Activated naive CD4-positive, alpha-beta T cell treated with anti-CD3 and anti-CD28 coated beads, Interleukin-2, amount 50 U/mL, for 16 hours (primary cell): ENCODE measurements at regions not wholly inside any gene's neighbourhood (a gene's known extent, or its start where the extent isn't known, plus 50 kb on each side); places are given as distances from the start of the nearest gene placed in this dataset.

Experiments used
- DNase-seq: peaks from one replicate; pipeline ENCODE4 v3.0.0-alpha.2; 2020

- no peak for DNase-seq
Observed at GRCh38 chr5:98403131-98403530, 370.3 kb upstream of the RGMB start.

DNA sequence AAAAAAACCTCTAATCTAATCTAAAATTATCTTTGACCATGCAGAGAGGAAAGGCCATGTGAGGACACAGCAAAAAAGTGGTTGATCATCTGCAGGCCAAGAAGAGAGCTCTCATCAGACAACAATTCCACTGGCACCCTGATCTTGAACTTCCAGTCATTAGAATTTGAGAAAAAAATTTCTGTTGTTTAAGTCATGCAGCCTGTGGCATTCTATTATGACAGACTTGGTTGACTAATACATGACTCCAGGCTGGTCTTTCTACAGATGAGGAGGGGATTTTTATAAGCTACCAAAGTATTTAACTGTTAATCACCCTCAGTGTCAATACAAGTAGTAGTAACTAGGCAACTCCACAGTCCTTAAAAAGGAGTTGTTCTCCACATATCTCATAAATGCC, 358.5 kb upstream of the RGMB start:
- no peak for DNase-seq

GRCh38 chr5:98415663-98416062, 357.8 kb upstream of the RGMB start:
- DNase-seq: no peak

- no peak for DNase-seq
Observed at GRCh38 chr5:98416541-98416940, 356.9 kb upstream of the RGMB start.

DNA sequence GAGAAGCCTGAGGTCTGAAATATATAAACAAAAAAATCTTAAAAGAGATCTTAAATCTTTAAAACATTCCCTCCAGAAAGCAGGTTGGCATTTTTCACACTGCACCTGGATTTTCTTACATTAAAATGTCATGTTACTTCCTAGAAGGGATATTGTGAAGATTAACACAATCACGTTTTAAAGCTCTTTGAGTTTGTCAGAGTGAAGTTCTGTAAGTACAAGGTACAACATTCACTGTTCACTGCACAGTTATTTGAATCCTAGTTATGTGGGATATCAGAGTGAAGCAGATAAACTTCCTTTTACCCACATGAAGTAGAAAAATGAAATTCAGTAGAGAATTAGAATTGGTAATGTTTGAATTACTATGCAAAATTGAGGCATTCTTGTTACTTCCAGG, 353.6 kb upstream of the RGMB start:
- no peak for DNase-seq

GRCh38 chr5:98424681-98425450, 348.6 kb upstream of the RGMB start:
- DNase-seq: no peak

- no peak for DNase-seq
Observed at GRCh38 chr5:98425640-98426039, 347.8 kb upstream of the RGMB start.

DNA sequence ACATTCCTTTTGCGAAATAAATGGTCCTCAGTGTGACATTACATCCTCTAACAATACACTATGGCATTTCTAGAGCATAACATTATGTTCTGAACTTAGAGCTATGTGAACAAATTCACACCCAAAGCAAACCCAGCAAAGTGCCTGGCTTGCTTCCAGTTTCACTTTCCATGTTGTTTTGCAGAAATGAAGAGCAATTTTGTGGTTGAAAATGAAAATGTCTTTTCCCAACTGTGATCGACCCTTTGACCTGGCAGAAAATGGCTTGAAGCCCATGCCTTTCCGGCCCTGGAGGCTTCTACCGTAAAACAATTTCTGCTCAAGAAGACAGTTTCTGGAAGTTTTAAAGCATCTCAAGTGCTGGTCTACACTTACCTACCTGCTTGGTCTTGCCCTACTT, 344.7 kb upstream of the RGMB start:
- DNase-seq: no peak

DNA sequence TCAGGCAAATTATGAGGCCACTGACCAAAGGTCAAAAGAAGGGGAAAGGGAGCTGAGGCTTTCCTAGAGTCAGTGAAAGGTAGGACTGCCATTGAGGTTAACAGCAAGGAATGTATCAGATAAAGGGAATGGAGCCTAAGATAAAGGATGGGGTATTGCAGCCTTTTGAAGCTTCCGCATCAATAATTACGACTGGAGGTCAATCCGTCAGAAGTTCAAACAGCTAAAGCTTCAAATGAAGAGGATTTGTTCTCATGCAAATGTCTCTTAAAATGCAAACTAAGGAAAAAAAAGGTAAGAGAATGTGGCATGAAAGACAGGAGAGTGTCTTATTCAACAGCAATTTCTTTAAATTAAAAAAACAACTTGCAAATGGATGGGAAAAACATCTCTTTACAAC, 341.1 kb upstream of the RGMB start:
- no peak for DNase-seq

DNA sequence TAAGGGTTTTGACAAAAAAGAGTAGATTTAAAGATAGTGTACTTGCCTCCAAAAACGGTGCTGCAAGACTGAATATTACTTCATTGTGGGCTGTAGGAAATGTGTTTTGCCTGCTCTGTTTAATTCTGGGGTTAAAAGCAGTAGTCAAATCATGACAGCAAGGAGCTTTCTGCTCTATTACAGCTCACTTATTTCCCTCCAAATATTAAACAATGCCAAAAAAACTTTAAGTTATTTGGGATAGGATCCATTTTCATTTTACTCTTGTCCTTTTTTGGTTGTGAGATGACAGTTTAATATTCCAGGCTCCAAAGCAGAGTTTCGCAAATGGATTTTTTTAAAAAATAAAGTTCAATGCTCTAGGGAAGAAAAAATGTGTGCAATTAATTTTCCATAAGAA, 340.4 kb upstream of the RGMB start:
- no peak for DNase-seq

DNA sequence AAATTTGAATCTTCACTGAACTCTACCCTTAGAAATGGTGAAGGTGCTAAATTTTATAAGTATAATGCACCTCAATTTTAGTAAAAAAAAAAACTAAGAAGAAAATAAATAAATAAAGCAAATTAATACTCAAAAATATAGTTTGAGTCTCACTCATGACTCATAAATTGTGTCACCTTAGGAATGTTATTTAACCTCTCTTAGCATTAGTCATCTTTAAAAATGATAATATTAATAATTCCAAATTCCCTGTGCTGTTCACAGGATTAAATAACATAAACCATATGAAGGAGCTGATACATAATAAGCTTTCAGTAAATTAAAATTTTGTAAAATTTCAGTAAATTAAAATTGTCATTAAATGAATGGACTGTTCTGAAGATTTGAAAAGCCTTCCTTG, 339.8 kb upstream of the RGMB start:
- no peak for DNase-seq

DNA sequence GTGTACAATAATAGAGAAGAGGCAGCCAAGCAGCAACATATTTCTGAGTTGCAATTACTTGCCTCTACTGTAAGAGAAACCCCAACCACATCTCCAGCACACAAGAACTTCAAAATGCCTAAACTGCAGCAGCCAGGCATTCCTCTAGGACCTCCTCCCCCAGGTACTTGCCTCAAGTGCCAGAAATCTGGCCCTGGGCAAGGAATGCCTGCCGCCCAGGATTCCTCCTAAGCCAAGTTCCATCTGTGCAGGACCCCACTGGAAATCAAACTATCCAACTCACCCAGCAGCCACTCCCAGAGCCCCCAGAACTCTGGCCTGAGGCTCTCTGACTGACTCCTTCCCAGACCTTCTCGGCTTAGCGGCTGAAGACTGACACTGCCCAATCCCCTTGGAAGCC, 336.8 kb upstream of the RGMB start:
- no peak for DNase-seq

DNA sequence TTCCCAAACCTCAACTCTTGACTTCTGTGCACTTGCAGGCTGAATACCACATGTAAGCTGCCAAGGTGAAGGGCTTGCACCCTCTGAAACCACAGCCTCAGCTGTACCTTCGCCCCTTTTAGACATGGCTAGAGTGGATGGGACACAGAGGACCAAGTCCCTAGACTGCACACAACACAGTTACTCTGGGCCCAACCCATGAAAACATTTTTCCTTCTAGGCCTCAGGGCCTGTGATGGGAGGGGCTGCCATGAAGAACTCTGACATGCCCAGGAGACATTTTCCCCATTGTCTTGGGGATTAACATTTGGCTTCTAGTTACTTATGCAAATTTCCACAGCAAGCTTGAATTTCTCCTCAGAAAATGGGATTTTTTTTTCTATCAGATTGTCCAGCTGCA, 331.0 kb upstream of the RGMB start:
- no peak for DNase-seq

DNA sequence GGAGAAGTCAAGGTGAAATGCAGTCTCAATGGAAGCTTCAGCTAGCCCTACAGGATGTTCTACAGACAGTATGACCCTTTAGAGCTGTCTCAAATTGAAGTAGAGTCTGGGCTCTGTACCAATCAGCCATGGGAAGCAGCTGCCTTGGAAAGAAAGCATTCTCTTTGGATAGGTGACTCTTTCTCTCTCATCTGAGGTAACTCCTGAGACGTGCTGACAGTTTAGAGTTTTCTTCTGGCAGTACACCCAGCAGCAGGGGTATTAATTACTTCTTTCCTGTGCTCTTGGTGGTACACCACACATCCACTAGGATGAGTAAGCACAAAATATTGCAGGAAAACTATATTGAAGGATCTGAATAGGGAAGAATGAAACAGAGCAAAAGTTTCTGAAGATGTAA, 329.6 kb upstream of the RGMB start:
- no peak for DNase-seq

DNA sequence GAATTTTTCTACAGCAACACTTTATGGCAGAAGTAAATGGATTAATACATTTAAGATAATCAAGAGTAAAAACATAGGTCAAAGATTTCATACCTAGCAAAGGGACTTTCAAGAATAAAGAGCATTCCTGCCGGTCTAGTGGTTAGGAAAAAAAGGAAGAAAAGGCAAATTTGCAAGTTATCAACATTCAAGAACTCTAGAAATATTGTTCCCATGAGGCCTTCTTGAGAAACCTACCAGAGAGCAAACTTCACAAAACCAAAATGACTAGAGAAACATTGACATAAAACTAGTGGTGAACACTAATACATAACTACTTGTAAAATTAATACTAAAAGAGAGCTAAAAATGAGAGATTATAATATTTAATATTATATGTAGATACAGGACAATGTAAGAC, 320.2 kb upstream of the RGMB start:
- no peak for DNase-seq

DNA sequence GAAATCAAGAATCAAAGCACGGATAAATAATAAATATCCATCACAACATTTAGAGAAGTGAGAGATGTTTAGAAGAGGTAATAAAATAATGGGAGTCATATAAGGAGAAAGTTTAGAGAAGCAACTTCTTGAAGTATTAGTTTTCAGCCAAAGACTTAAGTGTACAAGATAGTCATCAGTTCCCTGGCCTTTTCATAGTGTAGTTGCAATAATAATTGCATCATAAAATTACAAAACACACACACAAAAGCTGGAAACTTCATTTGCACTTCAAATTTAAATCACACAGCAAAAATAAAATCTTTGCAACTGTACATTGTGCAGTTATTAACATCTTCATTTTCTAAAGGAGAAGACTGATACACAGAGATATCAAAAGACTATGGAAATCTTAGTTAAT, 319.1 kb upstream of the RGMB start:
- DNase-seq: no peak

GRCh38 chr5:98454904-98455303, 318.6 kb upstream of the RGMB start:
- no peak for DNase-seq

DNA sequence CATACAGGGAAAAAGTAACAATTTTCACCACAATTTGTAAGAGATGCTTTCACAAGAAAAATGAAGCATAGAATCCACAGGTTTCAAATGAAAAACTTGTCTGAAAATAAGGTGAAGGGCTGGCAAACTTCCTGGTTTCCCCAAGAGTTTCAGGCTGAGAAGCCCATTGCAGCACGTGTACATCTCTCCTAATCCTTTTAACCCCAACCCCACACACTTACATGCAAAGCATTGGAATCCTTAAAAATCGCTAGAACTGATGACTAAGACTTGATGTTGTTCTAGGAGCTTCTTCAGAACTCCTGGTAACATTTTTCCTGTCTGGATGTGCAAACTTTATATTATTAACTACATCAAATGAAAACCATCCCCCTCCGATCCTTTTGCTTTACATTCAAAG, 317.8 kb upstream of the RGMB start:
- no peak for DNase-seq

GRCh38 chr5:98458004-98458403, 315.5 kb upstream of the RGMB start:
- no peak for DNase-seq

DNA sequence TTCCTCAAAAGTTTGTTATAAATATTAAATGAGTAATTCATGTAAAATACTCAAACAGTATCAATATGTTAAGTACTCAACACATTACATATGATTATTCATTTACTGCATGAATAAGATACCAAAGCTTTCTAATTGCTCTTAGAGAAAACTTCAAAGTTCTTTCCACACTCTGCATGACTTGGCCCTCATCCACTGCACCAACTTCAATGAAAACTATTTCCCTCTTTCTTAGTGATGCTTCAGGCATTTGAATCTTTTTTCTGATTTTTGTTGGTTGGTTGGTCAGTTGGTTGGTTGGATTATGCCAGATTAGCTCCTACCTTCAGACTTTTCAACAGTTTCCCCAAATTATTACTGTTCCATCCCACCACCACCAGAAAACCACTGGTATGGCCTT, 314.7 kb upstream of the RGMB start:
- no peak for DNase-seq

DNA sequence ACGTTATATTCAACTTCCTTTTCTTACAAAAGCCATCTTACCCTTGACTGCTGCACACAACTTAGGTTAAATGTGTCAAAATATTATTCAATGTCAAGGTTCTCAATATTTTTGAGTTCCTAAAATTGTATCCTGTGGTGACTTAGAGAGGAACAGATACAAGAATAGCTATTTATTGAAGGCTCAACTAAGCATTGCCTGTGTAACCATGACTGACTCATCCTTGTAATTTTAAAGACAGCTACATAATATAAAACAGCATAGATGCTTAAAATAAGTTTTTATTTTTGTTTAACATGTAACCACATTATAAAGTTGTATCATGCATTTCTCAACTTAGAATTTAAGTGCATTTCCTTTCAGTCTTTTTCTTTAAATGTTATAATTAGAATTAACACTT, 312.9 kb upstream of the RGMB start:
- no peak for DNase-seq

GRCh38 chr5:98461485-98461884, 312.0 kb upstream of the RGMB start:
- DNase-seq: no peak

DNA sequence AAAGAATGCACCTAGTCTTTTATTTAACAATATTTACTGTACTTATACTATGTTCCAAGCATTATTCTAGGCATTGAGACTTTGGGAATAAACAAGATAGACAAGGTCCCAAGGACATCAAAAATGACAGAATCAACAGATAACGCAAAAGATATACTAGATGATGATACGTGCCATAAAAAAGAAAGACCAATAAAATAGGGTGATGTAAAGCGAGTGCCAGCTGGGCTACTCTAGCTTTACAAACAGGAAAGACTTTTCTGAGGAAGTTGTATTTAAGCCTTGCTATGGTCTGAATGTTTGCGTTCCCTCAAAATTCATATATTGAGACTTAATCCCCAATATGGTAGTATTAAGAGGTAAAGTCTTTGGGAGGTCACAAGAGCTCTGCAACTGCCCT, 310.2 kb upstream of the RGMB start:
- no peak for DNase-seq

- no peak for DNase-seq
Observed at GRCh38 chr5:98463676-98464075, 309.8 kb upstream of the RGMB start.

- DNase-seq: no peak
Observed at GRCh38 chr5:98464737-98465330, 308.6 kb upstream of the RGMB start.
